Liver (tissue), 8 donors: ENCODE measurements at regions not wholly inside any gene's neighbourhood (a gene's known extent, or its start where the extent isn't known, plus 50 kb on each side); places are given as distances from the start of the nearest gene placed in this dataset.

Source experiments
- DNase-seq: peaks from one replicate; pipeline ENCODE4 v3.0.0-alpha.2; 2017; ENCODE audit warnings: low spot score
- H3K27ac ChIP-seq, 2 donors: one replicate each; pipeline ENCODE4 v1.7.0; 2013; ENCODE audit warnings: inconsistent platforms in 2 of 2, low read length in 2 of 2, control low read depth in 1 of 2, low read depth in 1 of 2, mild to moderate bottlenecking in 1 of 2
- H3K27me3 ChIP-seq, 4 donors: one replicate each; pipeline versions ENCODE4 v1.6.1 to v1.7.0; 2013; ENCODE audit warnings: low read length in 3 of 4, inconsistent platforms in 1 of 4, mild to moderate bottlenecking in 1 of 4, moderate library complexity in 1 of 4; ENCODE audit not compliant: control insufficient read depth in 4 of 4, insufficient read depth in 4 of 4
- H3K36me3 ChIP-seq, 4 donors: one replicate each; pipeline versions ENCODE4 v1.6.1 to v1.7.0; 2013; ENCODE audit warnings: low read length in 3 of 4, mild to moderate bottlenecking in 3 of 4, low read depth in 1 of 4, moderate library complexity in 1 of 4; ENCODE audit not compliant: control insufficient read depth in 4 of 4, insufficient read depth in 3 of 4
- H3K4me1 ChIP-seq, 4 donors: one replicate each; pipeline versions ENCODE4 v1.6.1 to v1.7.0; 2013; ENCODE audit warnings: low read length in 3 of 4, mild to moderate bottlenecking in 3 of 4, moderate library complexity in 1 of 4; ENCODE audit not compliant: control insufficient read depth in 4 of 4, insufficient read depth in 4 of 4
- H3K4me3 ChIP-seq, 3 donors: one replicate each; pipeline versions ENCODE4 v1.6.1 to v1.7.0; 2013; ENCODE audit warnings: low read length in 3 of 3, control low read depth in 1 of 3, low read depth in 1 of 3, mild to moderate bottlenecking in 1 of 3
- H3K9ac ChIP-seq, 2 donors: one replicate each; pipeline ENCODE4 v1.7.0; 2013; ENCODE audit warnings: low read length in 2 of 2, mild to moderate bottlenecking in 2 of 2, moderate library complexity in 2 of 2, control low read depth in 1 of 2, low read depth in 1 of 2
- H3K9me3 ChIP-seq, 4 donors: one replicate each; pipeline versions ENCODE4 v1.6.1 to v1.7.0; 2013; ENCODE audit warnings: low read length in 3 of 4; ENCODE audit not compliant: control insufficient read depth in 4 of 4
- ATF3 ChIP-seq: IDR thresholded peaks from 2 replicates; pipeline ENCODE4 v1.6.1; 2016; ENCODE audit warnings: antibody characterized with exemption
- CTCF ChIP-seq: fragments of 150-350 bp; IDR thresholded peaks from 2 replicates; pipeline ENCODE4 v1.5.1; 2017; ENCODE audit warnings: improper control_type of control experiment, low read depth, low read length; ENCODE audit not compliant: missing input control
- GABPA ChIP-seq, 2 donors: IDR thresholded peaks in 1 of 2; conservative IDR thresholded peaks in 1 of 2; 2 replicates each; pipeline ENCODE4 v1.6.1; 2016; ENCODE audit warnings: antibody characterized with exemption in 2 of 2, mild to moderate bottlenecking in 1 of 2, moderate library complexity in 1 of 2
- HNF4A ChIP-seq, 2 donors: conservative IDR thresholded peaks; 2 replicates each; pipeline ENCODE4 v1.6.1; 2016; ENCODE audit warnings: antibody characterized with exemption in 2 of 2, mild to moderate bottlenecking in 2 of 2
- HNF4G ChIP-seq: IDR thresholded peaks from 2 replicates; pipeline ENCODE4 v1.6.1; 2016; ENCODE audit warnings: antibody characterized with exemption
- JUND ChIP-seq, 2 donors: IDR thresholded peaks; 2 replicates each; pipeline ENCODE4 v1.6.1; 2016; ENCODE audit warnings: antibody characterized with exemption in 2 of 2
- MAX ChIP-seq: IDR thresholded peaks from 2 replicates; pipeline ENCODE4 v1.6.1; 2016; ENCODE audit warnings: antibody characterized with exemption
- NR2F2 ChIP-seq: IDR thresholded peaks from 2 replicates; pipeline ENCODE4 v1.6.1; 2016; ENCODE audit warnings: antibody characterized with exemption
- RAD21 ChIP-seq, 2 donors: IDR thresholded peaks; 2 replicates each; pipeline ENCODE4 v1.6.1; 2016; ENCODE audit warnings: antibody characterized with exemption in 2 of 2, mild to moderate bottlenecking in 2 of 2
- REST ChIP-seq: IDR thresholded peaks from 2 replicates; pipeline ENCODE4 v1.6.1; 2016; ENCODE audit warnings: antibody characterized with exemption, mild to moderate bottlenecking
- RXRA ChIP-seq, 2 donors: IDR thresholded peaks; 2 replicates each; pipeline ENCODE4 v1.6.1; 2017 to 2018; ENCODE audit warnings: antibody characterized with exemption in 2 of 2, mild to moderate bottlenecking in 1 of 2
- SP1 ChIP-seq: IDR thresholded peaks from 2 replicates; pipeline ENCODE4 v1.6.1; 2018; ENCODE audit warnings: antibody characterized with exemption, mild to moderate bottlenecking
- TAF1 ChIP-seq: conservative IDR thresholded peaks from 2 replicates; pipeline ENCODE4 v1.6.1; 2016; ENCODE audit warnings: antibody characterized with exemption, mild to moderate bottlenecking
- YY1 ChIP-seq: IDR thresholded peaks from 2 replicates; pipeline ENCODE4 v1.6.1; 2016; ENCODE audit warnings: antibody characterized with exemption, mild to moderate bottlenecking
- WGBS: extraction: QIAGEN DNeasy Blood & Tissue Kit; methylation state at CpG from one replicate; pipeline ENCODE4 v1.1.7; 2013; 5-methylcytosine and 5-hydroxymethylcytosine counted together
- TF ChIP-seq, protein P1 (sequence below): IDR thresholded peaks from 2 replicates; pipeline ENCODE4 v1.6.1; 2016; ENCODE audit warnings: antibody characterized with exemption
- donor health status: healthy.
- donor health status: healthy.
- donor health status: healthy.
- donor health status: healthy.
- donor health status: healthy.

- Histone ChIP-seq H3K4me3 (no peak overlapping the region), H3K27ac (no peak overlapping the region), H3K4me1 (no peaks in the 10 kb centered on the region), H3K9ac (no peak overlapping the region), H3K9me3 (no peaks in the 10 kb centered on the region), H3K36me3 (no peaks in the 10 kb centered on the region), H3K27me3 (no peaks in the 10 kb centered on the region)
- 54% methylated on average over 2 of the region's 2 CpGs for WGBS
- DNase-seq = no peak
- no peak for TF ChIP-seq ATF3
- TF ChIP-seq, protein P1, sequence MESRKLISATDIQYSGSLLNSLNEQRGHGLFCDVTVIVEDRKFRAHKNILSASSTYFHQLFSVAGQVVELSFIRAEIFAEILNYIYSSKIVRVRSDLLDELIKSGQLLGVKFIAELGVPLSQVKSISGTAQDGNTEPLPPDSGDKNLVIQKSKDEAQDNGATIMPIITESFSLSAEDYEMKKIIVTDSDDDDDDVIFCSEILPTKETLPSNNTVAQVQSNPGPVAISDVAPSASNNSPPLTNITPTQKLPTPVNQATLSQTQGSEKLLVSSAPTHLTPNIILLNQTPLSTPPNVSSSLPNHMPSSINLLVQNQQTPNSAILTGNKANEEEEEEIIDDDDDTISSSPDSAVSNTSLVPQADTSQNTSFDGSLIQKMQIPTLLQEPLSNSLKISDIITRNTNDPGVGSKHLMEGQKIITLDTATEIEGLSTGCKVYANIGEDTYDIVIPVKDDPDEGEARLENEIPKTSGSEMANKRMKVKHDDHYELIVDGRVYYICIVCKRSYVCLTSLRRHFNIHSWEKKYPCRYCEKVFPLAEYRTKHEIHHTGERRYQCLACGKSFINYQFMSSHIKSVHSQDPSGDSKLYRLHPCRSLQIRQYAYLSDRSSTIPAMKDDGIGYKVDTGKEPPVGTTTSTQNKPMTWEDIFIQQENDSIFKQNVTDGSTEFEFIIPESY = no peak
- no peak for TF ChIP-seq SP1
- TF ChIP-seq HNF4A (conservative IDR thresholded peaks at IDR 0.05) = no peak
- no peak for TF ChIP-seq MAX
- no peak for TF ChIP-seq RAD21 (IDR thresholded peaks at IDR 0.05)
- TF ChIP-seq GABPA (IDR thresholded peaks at IDR 0.05 in 1 of 2, conservative IDR thresholded peaks at IDR 0.05 in 1 of 2) = no peak
- no peak for TF ChIP-seq HNF4G
- no peak for TF ChIP-seq TAF1
- no peak for TF ChIP-seq RXRA (IDR thresholded peaks at IDR 0.05)
- no peak for TF ChIP-seq JUND (IDR thresholded peaks at IDR 0.05)
- no peak for TF ChIP-seq REST
- TF ChIP-seq CTCF = no peak
Measured at GRCh38 chr3:18044191-18044590, 301.8 kb upstream of the TBC1D5 start.

DNA sequence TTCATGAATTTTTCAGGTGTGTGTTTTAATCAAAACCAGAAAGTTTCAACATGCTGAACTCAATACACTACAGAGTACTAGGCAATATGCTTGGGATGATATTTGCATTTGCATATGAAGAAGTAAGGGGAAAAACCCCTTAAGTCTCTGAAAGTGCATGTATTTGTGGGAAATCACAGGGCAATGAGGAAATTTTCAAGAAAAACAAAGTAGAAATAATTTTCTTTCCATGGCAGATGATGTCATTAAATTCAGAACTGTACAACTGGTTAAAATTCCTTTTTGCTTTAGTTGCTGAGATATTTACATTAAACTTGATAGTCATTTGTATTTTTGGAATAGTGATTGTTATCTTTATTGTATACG is 294.0 kb upstream of the TBC1D5 start:
- no peak for DNase-seq
- no peak overlapping the region for H3K9ac ChIP-seq

More for the DNA sequence above, 294.0 kb upstream of the TBC1D5 start:
- no peaks in the 10 kb centered on the region for H3K9me3 ChIP-seq
- no peaks in the 10 kb centered on the region for H3K27me3 ChIP-seq
- 29% methylated on average over 1 of the region's 1 CpG for WGBS
- no peak overlapping the region for H3K4me3 ChIP-seq
- no peaks in the 10 kb centered on the region for H3K4me1 ChIP-seq
- TF ChIP-seq ATF3 = no peak
- TF ChIP-seq CTCF = no peak
- no peak for TF ChIP-seq JUND (IDR thresholded peaks at IDR 0.05)
- TF ChIP-seq YY1 = no peak
- TF ChIP-seq, protein P1 = no peak
- TF ChIP-seq NR2F2 = no peak
- TF ChIP-seq GABPA (IDR thresholded peaks at IDR 0.05 in 1 of 2, conservative IDR thresholded peaks at IDR 0.05 in 1 of 2) = no peak
- no peak overlapping the region for H3K27ac ChIP-seq
- no peaks in the 10 kb centered on the region for H3K36me3 ChIP-seq
